NB4 (cell line): ENCODE measurements at regions not wholly inside any gene's neighbourhood (a gene's known extent, or its start where the extent isn't known, plus 50 kb on each side); places are given as distances from the start of the nearest gene placed in this dataset.

Experiments used
- CTCF ChIP-seq: IDR thresholded peaks from one replicate; pipeline ENCODE4 v1.5.1; 2012; ENCODE audit warnings: low read depth, low read length
- MAX ChIP-seq: IDR thresholded peaks from 2 replicates; pipeline ENCODE4 v1.6.1; 2011; ENCODE audit warnings: low read depth, low read length
- MYC ChIP-seq: IDR thresholded peaks from 2 replicates; pipeline ENCODE4 v1.6.1; 2011; ENCODE audit warnings: low read depth, low read length
- POLR2A ChIP-seq: IDR thresholded peaks from 2 replicates; pipeline ENCODE4 v1.6.1; 2011; ENCODE audit warnings: mild to moderate bottlenecking; ENCODE audit not compliant: insufficient read length; ENCODE audit errors: extremely low read depth

GRCh38 chr4:158111241-158111640, 61.6 kb downstream of the GASK1B start:
- TF ChIP-seq CTCF: no peak
- TF ChIP-seq POLR2A: no peak
- TF ChIP-seq MAX: no peak
- TF ChIP-seq MYC: no peak
